ELR (cell line): ENCODE measurements at regions not wholly inside any gene's neighbourhood (a gene's known extent, or its start where the extent isn't known, plus 50 kb on each side); places are given as distances from the start of the nearest gene placed in this dataset.

ENCODE experiments used
- DNase-seq: peaks from one replicate; pipeline ENCODE4 v3.0.0-alpha.2; 2015; ENCODE audit warnings: low read depth

- no peak for DNase-seq
These were observed 331.1 kb downstream of the MLLT3 start for GRCh38 chr9:20291201-20291600.

GRCh38 chr9:20290257-20290656 is 332.0 kb downstream of the MLLT3 start:
- no peak for DNase-seq

- no peak for DNase-seq
These were observed 332.8 kb downstream of the MLLT3 start for GRCh38 chr9:20289423-20290010.

- no peak for DNase-seq
These were observed 335.3 kb downstream of the MLLT3 start for GRCh38 chr9:20286969-20287368.

- no peak for DNase-seq
These were observed 336.1 kb downstream of the MLLT3 start for GRCh38 chr9:20286154-20286700.

GRCh38 chr9:20284601-20285289 is 337.6 kb downstream of the MLLT3 start:
- DNase-seq: no peak

GRCh38 chr9:20280330-20280729 is 342.0 kb downstream of the MLLT3 start:
- no peak for DNase-seq

- no peak for DNase-seq
These were observed 345.5 kb downstream of the MLLT3 start for GRCh38 chr9:20276762-20277161.

GRCh38 chr9:20271723-20272122 is 350.6 kb downstream of the MLLT3 start:
- no peak for DNase-seq

- no peak for DNase-seq
These were observed 351.2 kb downstream of the MLLT3 start for GRCh38 chr9:20271096-20271495.

- peak; percentile 21 for DNase-seq
These were observed 352.1 kb downstream of the MLLT3 start for GRCh38 chr9:20270161-20270560.

GRCh38 chr9:20269620-20270019 is 352.7 kb downstream of the MLLT3 start:
- no peak for DNase-seq

GRCh38 chr9:20264896-20265295 is 357.4 kb downstream of the MLLT3 start:
- no peak for DNase-seq

GRCh38 chr9:20262611-20263010 is 359.7 kb downstream of the MLLT3 start:
- DNase-seq: no peak

- DNase-seq: no peak
These were observed 365.9 kb downstream of the MLLT3 start for GRCh38 chr9:20256284-20256948.

- DNase-seq: no peak
These were observed 367.2 kb downstream of the MLLT3 start for GRCh38 chr9:20255052-20255451.

- DNase-seq: no peak
These were observed 368.7 kb downstream of the MLLT3 start for GRCh38 chr9:20253635-20254034.

GRCh38 chr9:20252778-20253177 is 369.5 kb downstream of the MLLT3 start:
- DNase-seq: no peak

GRCh38 chr9:20250791-20251190 is 371.5 kb downstream of the MLLT3 start:
- no peak for DNase-seq

- no peak for DNase-seq
These were observed 378.0 kb downstream of the MLLT3 start for GRCh38 chr9:20244271-20244670.

GRCh38 chr9:20243841-20244240 is 378.5 kb downstream of the MLLT3 start:
- no peak for DNase-seq

- DNase-seq: no peak
These were observed 379.6 kb downstream of the MLLT3 start for GRCh38 chr9:20242510-20243189.

GRCh38 chr9:20240498-20240897 is 381.8 kb downstream of the MLLT3 start:
- no peak for DNase-seq
